ENCODE measurements at regions not wholly inside any gene's neighbourhood (a gene's known extent, or its start where the extent isn't known, plus 50 kb on each side); places are given as distances from the start of the nearest gene placed in this dataset.

- TF ChIP-seq, protein P1, sequence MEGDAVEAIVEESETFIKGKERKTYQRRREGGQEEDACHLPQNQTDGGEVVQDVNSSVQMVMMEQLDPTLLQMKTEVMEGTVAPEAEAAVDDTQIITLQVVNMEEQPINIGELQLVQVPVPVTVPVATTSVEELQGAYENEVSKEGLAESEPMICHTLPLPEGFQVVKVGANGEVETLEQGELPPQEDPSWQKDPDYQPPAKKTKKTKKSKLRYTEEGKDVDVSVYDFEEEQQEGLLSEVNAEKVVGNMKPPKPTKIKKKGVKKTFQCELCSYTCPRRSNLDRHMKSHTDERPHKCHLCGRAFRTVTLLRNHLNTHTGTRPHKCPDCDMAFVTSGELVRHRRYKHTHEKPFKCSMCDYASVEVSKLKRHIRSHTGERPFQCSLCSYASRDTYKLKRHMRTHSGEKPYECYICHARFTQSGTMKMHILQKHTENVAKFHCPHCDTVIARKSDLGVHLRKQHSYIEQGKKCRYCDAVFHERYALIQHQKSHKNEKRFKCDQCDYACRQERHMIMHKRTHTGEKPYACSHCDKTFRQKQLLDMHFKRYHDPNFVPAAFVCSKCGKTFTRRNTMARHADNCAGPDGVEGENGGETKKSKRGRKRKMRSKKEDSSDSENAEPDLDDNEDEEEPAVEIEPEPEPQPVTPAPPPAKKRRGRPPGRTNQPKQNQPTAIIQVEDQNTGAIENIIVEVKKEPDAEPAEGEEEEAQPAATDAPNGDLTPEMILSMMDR (conservative IDR thresholded peaks at IDR 0.05) = no peak
- peak overlapping the region; percentile 90 for H3K27ac ChIP-seq
Measured at GRCh38 chr13:50511877-50512341, 331.6 kb downstream of the DLEU7 start.

GRCh38 chr13:50512474-50513299 is 330.8 kb downstream of the DLEU7 start:
- H3K27ac ChIP-seq = peak overlapping the region; percentile 90
- TF ChIP-seq, protein P1 (conservative IDR thresholded peaks at IDR 0.05) = no peak

- TF ChIP-seq, protein P1 (conservative IDR thresholded peaks at IDR 0.05) = no peak
- H3K27ac ChIP-seq = peak overlapping the region; percentile 90
Measured at GRCh38 chr13:50513300-50513877, 330.1 kb downstream of the DLEU7 start.

DNA sequence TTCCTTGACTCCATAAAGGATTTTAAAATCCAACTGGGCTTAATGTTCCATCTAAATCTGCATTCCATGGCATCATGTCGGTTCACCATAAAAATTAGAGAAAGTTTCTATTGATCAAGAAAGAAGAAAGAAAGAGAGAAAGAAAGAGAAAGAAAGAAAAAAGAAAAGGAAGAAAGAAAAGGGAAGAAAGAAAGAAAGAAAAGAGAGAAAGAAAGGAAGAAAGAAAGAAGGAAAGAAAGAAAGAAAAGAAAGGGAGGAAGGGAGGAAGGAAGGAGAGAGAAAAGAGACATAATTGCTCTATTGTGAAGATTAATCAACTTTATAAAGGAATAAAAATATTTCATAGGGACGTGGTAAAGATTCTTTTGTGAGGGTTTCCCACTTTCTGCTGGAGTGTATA is 329.2 kb downstream of the DLEU7 start:
- TF ChIP-seq, protein P1 (conservative IDR thresholded peaks at IDR 0.05) = no peak
- peak overlapping the region; percentile 90 for H3K27ac ChIP-seq

GRCh38 chr13:50518131-50518530 is 325.4 kb downstream of the DLEU7 start:
- TF ChIP-seq, protein P1 (conservative IDR thresholded peaks at IDR 0.05) = no peak
- 0 out of 2 replicates have a peak overlapping the region, but pooled peaks have one; percentile 23 for H3K27ac ChIP-seq

- peak overlapping the region; percentile 23; the same call in 1 of the 2 replicates for H3K27ac ChIP-seq
- TF ChIP-seq, protein P1 (conservative IDR thresholded peaks at IDR 0.05) = no peak
Measured at GRCh38 chr13:50518781-50519201, 324.7 kb downstream of the DLEU7 start.

DNA sequence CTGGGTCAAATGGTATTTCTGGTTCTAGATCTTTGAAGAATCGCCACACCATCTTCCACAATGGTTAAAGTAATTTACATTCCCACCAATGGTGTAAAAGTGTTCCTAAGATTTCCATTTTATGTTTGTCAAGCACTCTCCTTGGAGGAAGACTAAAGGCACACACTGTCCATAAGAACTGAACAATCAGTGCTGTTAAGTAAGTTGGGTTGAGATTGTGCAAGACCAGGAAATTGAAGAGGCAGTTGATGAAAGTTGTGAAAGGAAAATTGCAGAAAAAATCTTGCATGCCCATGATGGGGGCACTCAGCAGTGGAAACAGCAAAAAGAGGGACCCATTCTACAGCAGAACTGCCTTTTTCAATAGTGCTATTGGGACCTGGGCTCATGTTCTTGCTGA is 323.6 kb downstream of the DLEU7 start:
- TF ChIP-seq, protein P1 (conservative IDR thresholded peaks at IDR 0.05) = no peak
- no peak overlapping the region for H3K27ac ChIP-seq
